Activated CD4-positive, alpha-beta memory T cell treated with anti-CD3 and anti-CD28 coated beads for 36 hours (primary cell): ENCODE measurements at regions not wholly inside any gene's neighbourhood (a gene's known extent, or its start where the extent isn't known, plus 50 kb on each side); places are given as distances from the start of the nearest gene placed in this dataset.

Experiments
- CTCF ChIA-PET: fragments of 350-600 bp; sonication (Branson Sonifier 250); formaldehyde crosslinking; loops from one replicate; lab custom pipeline; 2021; ENCODE audit warnings: antibody characterized with exemption, inconsistent platforms; lab: Charles Lee
- POLR2A ChIA-PET: fragments of 350-600 bp; sonication (Branson Sonifier 250); formaldehyde crosslinking; loops from one replicate; lab custom pipeline; 2021; ENCODE audit warnings: antibody characterized with exemption; lab: Charles Lee
- DNase-seq: peaks from one replicate; pipeline ENCODE4 v3.0.0-alpha.2; 2020
- H3K27ac Mint-ChIP-seq: one replicate; pipeline ENCODE4 v1.8.0; 2021; ENCODE audit warnings: mixed read lengths
- H3K27me3 Mint-ChIP-seq: one replicate; pipeline ENCODE4 v1.8.0; 2021; ENCODE audit warnings: mixed read lengths
- H3K36me3 Mint-ChIP-seq: one replicate; pipeline ENCODE4 v1.8.0; 2021; ENCODE audit warnings: mixed read lengths
- H3K4me1 Mint-ChIP-seq: one replicate; pipeline ENCODE4 v1.8.0; 2021; ENCODE audit warnings: low read depth, mixed read lengths
- H3K4me3 Mint-ChIP-seq: one replicate; pipeline ENCODE4 v1.8.0; 2021; ENCODE audit warnings: mild to moderate bottlenecking, mixed read lengths
- H3K9me3 Mint-ChIP-seq: one replicate; pipeline ENCODE4 v1.8.0; 2021; ENCODE audit warnings: mixed read lengths
- intact Hi-C: fragments of 100-400 bp; cut with micrococcal nuclease; formaldehyde crosslinking; loops from one replicate; pipeline ENCODE4 v1.15.1; 2023

DNA sequence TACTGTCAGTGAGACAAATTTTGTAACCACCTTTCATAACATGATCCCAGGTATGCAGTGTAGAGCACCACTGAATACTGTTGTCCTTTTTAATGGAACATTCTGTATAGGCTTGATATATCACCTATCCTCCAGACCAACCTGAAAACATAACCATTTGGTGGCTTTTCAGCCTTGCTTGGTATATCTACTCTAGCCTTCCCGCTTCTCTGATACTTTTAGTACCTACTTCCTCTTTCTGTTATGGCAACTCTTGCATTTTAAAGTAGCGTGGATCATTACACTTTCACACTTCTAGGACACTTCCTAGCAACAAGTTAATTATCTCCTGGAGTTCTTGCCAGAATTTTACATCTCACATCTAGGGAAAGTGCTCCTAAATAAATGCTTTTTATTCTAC lies 226.6 kb upstream of the ROBO1 start:
- no peak for DNase-seq
- H3K9me3 Mint-ChIP-seq = peaks cover 27% of the 10 kb centered on the region
- H3K4me1 Mint-ChIP-seq = no peaks in the 10 kb centered on the region
- intact Hi-C loops = no loop called here
- no peak overlapping the region for H3K4me3 Mint-ChIP-seq
- H3K36me3 Mint-ChIP-seq = no peaks in the 10 kb centered on the region
- CTCF ChIA-PET = no interaction called here
- POLR2A ChIA-PET = no interaction called here
- no peaks in the 10 kb centered on the region for H3K27me3 Mint-ChIP-seq
- H3K27ac Mint-ChIP-seq = no peak overlapping the region

DNA sequence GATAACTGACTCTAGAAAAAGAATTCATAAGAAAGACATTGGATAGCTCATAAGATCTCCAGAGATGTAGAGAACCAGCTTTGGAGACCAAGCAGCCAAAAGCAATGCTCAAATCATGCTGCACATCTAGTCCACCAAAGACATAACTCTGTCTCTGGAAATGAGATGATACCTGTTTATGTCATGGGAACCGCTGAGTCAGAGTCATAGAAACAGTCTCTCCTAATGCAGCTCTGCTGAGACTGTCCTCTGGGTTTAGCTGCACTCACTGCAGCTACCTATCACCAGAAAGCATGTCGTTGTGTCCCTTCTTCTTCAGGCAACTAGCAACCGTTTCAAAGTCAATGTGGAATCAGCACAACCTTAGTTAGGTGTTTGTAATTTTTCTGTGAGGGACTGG lies 218.5 kb upstream of the ROBO1 start:
- Mint-ChIP-seq H3K4me1 (no peaks in the 10 kb centered on the region), H3K4me3 (no peak overlapping the region), H3K9me3 (peaks cover 23% of the 10 kb centered on the region), H3K27me3 (no peaks in the 10 kb centered on the region), H3K27ac (no peak overlapping the region), H3K36me3 (no peaks in the 10 kb centered on the region)
- intact Hi-C loops = no loop called here
- POLR2A ChIA-PET = no interaction called here
- CTCF ChIA-PET = no interaction called here
- DNase-seq = no peak

DNA sequence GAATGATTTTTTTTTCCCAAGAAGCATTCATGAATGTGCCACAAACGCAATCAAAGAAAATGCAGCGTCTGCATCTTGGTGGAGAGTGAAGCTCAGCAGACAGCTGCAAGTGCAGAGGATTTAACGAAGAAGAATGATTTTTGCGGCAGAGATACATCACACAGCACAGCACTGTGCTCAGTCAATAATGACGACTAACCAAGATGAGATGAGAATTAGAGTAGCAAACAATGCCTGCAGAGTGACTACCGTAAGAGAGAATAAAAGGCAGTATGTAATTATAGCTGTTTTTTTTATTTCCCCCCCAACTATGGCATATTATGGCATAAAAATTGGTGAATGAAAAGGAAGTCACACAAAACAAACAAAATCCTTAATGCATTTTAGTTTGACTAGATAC lies 218.0 kb upstream of the ROBO1 start:
- intact Hi-C loops = no loop called here
- CTCF ChIA-PET = no interaction called here
- H3K4me3 Mint-ChIP-seq = no peak overlapping the region

DNA sequence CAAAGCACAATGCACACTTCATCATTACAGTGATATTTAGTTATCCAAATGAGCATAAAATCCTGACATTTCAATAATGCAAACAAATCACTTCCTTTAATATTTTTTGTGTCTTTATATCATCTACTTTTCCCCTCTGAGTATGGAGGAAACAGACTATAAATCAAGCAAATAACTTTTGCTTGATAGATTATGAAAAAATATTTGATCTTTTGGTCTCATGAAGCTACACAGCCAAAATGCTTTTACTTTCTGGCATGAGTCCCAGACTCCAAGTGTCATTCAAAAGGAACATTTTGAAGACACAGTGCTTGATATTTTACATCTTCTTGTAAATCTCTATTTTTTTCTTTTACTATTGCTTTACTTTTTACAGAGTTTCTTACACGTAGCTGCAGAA lies 215.3 kb upstream of the ROBO1 start:
- no peaks in the 10 kb centered on the region for H3K27me3 Mint-ChIP-seq
- POLR2A ChIA-PET = no interaction called here
- H3K4me1 Mint-ChIP-seq = no peaks in the 10 kb centered on the region
- no peak for DNase-seq
- intact Hi-C loops = no loop called here
- H3K27ac Mint-ChIP-seq = no peak overlapping the region
- H3K4me3 Mint-ChIP-seq = no peak overlapping the region
- CTCF ChIA-PET = no interaction called here
- H3K9me3 Mint-ChIP-seq = peaks cover 19% of the 10 kb centered on the region
- no peaks in the 10 kb centered on the region for H3K36me3 Mint-ChIP-seq

More for the DNA sequence above, 218.0 kb upstream of the ROBO1 start:
- no peaks in the 10 kb centered on the region for H3K4me1 Mint-ChIP-seq
- peaks cover 21% of the 10 kb centered on the region for H3K9me3 Mint-ChIP-seq
- DNase-seq = no peak
- H3K36me3 Mint-ChIP-seq = no peaks in the 10 kb centered on the region
- POLR2A ChIA-PET = no interaction called here
- H3K27ac Mint-ChIP-seq = no peak overlapping the region
- no peaks in the 10 kb centered on the region for H3K27me3 Mint-ChIP-seq

DNA sequence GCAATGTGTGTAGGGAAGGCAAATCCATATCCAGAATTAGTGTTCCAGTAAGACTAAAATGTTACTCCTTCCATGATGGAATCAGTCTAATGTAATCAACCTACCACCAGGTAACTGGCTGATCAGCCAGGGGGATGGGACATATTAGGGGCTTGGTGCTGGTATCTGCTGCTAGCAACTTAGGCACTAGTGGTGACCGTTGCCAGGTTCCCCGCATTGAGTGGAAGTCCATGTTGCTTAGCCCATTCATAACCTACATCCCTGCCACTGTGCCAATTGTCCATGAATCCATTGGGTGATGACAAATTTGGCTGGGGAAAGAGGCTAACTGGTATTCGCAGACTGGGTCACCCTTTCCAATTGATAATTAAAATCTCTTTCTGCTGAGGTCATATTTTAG lies 212.2 kb upstream of the ROBO1 start:
- no peaks in the 10 kb centered on the region for H3K36me3 Mint-ChIP-seq
- peaks cover 8% of the 10 kb centered on the region for H3K9me3 Mint-ChIP-seq
- intact Hi-C loops = no loop called here
- H3K27ac Mint-ChIP-seq = no peak overlapping the region
- POLR2A ChIA-PET = no interaction called here
- no peaks in the 10 kb centered on the region for H3K27me3 Mint-ChIP-seq
- CTCF ChIA-PET = no interaction called here
- H3K4me1 Mint-ChIP-seq = no peaks in the 10 kb centered on the region
- DNase-seq = no peak
- no peak overlapping the region for H3K4me3 Mint-ChIP-seq

DNA sequence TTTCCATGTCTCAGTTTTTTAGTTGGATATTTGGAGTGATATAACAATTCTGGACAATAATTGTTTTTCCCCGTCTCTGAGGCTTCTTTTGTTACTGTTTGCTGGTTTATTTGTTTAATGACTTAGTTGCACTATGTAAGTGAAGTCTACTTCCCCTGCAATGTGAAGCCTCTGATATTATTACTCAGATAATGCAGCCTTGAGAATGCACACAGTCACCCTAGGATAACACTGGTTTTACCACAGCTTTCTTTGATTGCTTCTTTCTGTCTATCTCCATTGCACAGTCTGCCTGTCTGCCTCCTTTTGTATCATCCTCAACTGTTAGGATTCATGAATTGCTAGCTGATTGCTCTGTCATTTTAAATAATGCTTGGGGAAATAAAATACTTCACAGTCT lies 208.7 kb upstream of the ROBO1 start:
- Mint-ChIP-seq H3K27ac (no peak overlapping the region), H3K27me3 (no peaks in the 10 kb centered on the region), H3K4me1 (no peaks in the 10 kb centered on the region), H3K9me3 (peaks cover 11% of the 10 kb centered on the region), H3K36me3 (no peaks in the 10 kb centered on the region), H3K4me3 (no peak overlapping the region)
- DNase-seq = no peak
- intact Hi-C loops = no loop called here
- ChIA-PET CTCF (no interaction called here), POLR2A (no interaction called here)

DNA sequence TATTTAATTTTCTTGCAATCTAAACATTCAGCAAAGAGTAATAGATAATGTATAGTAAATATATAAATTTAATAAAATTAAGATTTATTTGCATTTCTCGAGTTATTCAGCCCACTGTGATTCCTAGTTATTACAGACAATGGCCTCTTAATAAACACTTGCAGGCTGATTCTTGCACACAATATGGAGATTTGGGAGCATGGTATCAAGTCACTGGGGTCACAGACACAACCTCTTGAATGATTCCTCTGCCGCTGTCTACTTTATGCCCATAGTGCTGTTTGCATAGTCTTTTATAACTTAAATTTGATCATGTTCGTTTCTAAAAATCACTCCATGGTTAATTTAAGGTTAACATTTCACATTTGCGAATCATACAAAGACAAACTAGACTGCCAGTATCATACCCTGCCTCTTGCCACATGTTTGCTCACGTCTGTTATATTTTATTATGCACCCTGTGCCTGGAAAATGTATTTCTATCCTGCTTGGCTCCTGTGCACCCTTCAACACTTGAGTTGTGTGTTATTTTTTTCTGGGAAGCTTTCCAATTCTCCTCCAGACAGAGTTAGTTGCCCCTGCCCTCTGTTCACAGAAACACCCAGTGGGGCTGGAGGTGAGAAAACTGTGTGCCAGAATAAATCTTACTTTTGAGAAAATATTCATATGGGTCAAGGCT lies 206.3 kb upstream of the ROBO1 start:
- ChIA-PET POLR2A (no interaction called here), CTCF (no interaction called here)
- Mint-ChIP-seq H3K4me3 (no peak overlapping the region), H3K36me3 (no peaks in the 10 kb centered on the region), H3K27ac (no peak overlapping the region), H3K4me1 (no peaks in the 10 kb centered on the region), H3K9me3 (peaks cover 12% of the 10 kb centered on the region), H3K27me3 (no peaks in the 10 kb centered on the region)
- intact Hi-C loops = no loop called here
- no peak for DNase-seq

DNA sequence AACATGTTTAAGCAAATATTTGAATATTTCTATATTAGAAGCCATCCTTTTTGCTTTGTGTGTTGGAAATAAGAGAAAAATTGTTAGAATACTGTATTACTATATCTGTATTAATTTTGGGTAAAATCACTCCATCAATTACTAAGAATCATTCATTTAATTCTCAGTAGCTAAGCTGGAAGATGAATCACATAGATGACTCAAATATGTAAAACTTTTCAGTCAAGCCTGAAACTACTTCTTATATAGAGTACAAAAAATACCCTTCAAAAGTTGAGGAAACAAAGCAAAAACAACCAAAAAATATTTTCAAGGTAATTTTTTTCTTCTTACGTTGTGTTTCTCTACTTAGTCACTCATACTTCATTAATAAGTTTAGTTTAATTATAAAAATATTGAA lies 205.7 kb upstream of the ROBO1 start:
- Mint-ChIP-seq H3K27ac (no peak overlapping the region), H3K4me1 (no peaks in the 10 kb centered on the region), H3K36me3 (no peaks in the 10 kb centered on the region), H3K9me3 (peaks cover 12% of the 10 kb centered on the region), H3K27me3 (no peaks in the 10 kb centered on the region), H3K4me3 (no peak overlapping the region)
- intact Hi-C loops = no loop called here
- CTCF ChIA-PET = no interaction called here
- POLR2A ChIA-PET = no interaction called here
- DNase-seq = no peak

DNA sequence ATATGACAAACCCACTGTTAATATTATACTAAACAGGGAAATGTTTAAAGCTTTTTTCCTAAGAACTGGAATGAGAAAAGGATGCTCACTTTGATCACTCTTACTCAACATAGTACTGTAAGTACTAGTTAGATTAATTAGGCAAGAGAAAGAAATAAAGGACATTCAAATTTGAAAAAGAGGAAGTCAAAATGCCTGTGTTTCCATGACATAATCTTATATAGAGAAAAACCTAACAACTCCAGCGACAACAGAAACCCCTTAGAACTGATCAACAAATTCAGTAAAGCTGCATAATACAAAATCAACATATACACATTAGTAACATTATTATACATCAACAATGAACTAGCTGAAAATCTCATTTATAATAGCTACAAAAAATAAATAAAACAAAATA lies 200.6 kb upstream of the ROBO1 start:
- no peak overlapping the region for H3K4me3 Mint-ChIP-seq
- ChIA-PET CTCF (no interaction called here), POLR2A (no interaction called here)
- peaks cover 13% of the 10 kb centered on the region for H3K9me3 Mint-ChIP-seq
- intact Hi-C loops = no loop called here
- H3K27me3 Mint-ChIP-seq = no peaks in the 10 kb centered on the region
- H3K36me3 Mint-ChIP-seq = no peaks in the 10 kb centered on the region
- no peak overlapping the region for H3K27ac Mint-ChIP-seq
- H3K4me1 Mint-ChIP-seq = no peaks in the 10 kb centered on the region
- no peak for DNase-seq

DNA sequence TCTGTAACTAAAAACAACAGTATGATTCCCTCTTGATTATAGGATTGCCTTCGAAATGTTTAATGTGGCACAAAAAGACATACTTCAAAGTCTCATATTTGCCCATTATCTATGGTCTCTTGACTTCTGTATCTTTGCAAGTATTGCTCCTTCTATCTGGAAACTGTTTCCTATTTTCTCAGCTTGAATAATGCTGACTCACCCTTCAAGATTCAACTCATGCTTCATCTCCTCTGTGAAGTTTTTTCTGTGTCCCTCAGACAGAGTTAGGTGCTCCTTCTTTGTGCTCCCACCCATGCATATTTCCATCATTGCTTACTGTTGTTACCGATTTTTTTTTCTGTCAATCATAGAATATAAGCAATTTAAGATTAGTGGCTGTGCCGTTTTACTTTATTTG lies 192.8 kb upstream of the ROBO1 start:
- ChIA-PET POLR2A (no interaction called here), CTCF (no interaction called here)
- Mint-ChIP-seq H3K4me3 (no peak overlapping the region), H3K27ac (no peak overlapping the region), H3K36me3 (no peaks in the 10 kb centered on the region), H3K9me3 (peaks cover 24% of the 10 kb centered on the region), H3K27me3 (no peaks in the 10 kb centered on the region), H3K4me1 (no peaks in the 10 kb centered on the region)
- no peak for DNase-seq
- intact Hi-C loops = no loop called here

DNA sequence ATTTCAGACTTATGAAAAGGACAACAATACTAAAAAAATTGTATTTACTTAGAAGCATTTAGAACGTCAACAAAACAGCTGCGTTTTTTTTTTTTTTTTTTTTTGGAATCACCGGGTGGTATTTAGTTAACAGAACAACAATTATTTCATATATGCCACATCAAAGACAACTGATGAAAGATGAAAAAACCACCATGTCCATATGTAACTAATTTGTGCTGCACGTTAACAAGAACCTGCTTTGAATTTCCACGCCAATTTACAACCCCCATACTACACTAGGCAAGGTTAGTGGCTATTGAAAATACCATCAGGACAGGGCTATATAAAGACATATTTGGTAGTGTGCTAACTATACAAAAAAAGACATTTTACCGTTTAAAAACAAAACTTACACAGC lies 189.3 kb upstream of the ROBO1 start:
- Mint-ChIP-seq H3K27me3 (no peaks in the 10 kb centered on the region), H3K4me1 (no peaks in the 10 kb centered on the region), H3K4me3 (no peak overlapping the region), H3K9me3 (peaks cover 20% of the 10 kb centered on the region), H3K36me3 (no peaks in the 10 kb centered on the region), H3K27ac (no peak overlapping the region)
- CTCF ChIA-PET = no interaction called here
- POLR2A ChIA-PET = no interaction called here
- intact Hi-C loops = no loop called here
- DNase-seq = no peak

DNA sequence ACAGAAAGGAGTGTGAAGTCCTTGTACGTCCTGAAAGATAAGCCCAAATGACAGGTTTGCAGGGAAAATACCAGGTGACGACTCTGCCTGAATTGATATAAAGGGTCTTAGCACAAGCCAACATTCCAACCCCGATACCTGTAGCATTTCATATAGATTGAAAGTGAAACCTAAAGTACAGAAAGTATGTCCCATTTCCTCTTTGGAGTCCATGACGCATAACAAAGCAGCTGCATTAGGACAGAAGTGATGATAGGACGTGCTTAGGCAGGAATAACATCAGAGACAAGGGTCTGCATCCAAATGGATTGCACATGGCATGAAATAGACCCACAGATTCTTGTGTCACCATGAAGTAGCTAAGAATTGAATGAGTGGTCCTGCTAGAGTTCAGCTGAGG lies 187.0 kb upstream of the ROBO1 start:
- Mint-ChIP-seq H3K36me3 (no peaks in the 10 kb centered on the region), H3K4me1 (no peaks in the 10 kb centered on the region), H3K27ac (no peak overlapping the region), H3K4me3 (no peak overlapping the region), H3K9me3 (peaks cover 18% of the 10 kb centered on the region), H3K27me3 (no peaks in the 10 kb centered on the region)
- ChIA-PET POLR2A (no interaction called here), CTCF (no interaction called here)
- no peak for DNase-seq
- intact Hi-C loops = no loop called here

DNA sequence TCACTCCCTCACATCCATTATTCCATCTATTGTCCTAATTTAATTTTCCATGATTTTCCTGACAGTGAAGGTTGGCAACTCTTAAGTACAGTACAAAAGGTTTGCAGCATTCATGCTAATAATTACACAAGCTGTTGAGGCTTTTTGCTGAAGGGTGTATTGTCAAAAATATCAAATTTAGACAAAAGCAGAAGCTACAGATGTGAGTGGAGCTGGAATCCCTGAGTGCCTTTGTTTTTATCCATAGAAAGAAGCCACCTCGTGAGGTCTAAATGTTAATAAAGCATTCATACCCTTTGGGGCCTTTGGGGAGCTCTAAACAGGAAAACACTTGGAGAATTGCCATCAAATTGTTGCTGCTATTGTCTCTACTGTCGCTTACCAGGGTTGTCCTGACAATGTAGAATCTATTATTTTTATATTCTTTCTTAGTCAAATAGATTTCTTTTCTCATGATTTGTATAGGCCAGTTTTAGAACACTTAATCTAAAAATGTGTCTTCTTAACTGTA lies 185.8 kb upstream of the ROBO1 start:
- intact Hi-C loops = no loop called here
- H3K36me3 Mint-ChIP-seq = no peaks in the 10 kb centered on the region
- peaks cover 19% of the 10 kb centered on the region for H3K9me3 Mint-ChIP-seq
- H3K27me3 Mint-ChIP-seq = no peaks in the 10 kb centered on the region
- ChIA-PET CTCF (no interaction called here), POLR2A (no interaction called here)
- DNase-seq = no peak
- no peak overlapping the region for H3K4me3 Mint-ChIP-seq
- H3K27ac Mint-ChIP-seq = no peak overlapping the region
- no peaks in the 10 kb centered on the region for H3K4me1 Mint-ChIP-seq
